NT2/D1 (cell line): ENCODE measurements at regions not wholly inside any gene's neighbourhood (a gene's known extent, or its start where the extent isn't known, plus 50 kb on each side); places are given as distances from the start of the nearest gene placed in this dataset.

ENCODE experiments used
- DNase-seq: peaks from one replicate; pipeline ENCODE4 v3.0.0-alpha.2; 2011; ENCODE audit warnings: low read depth, low spot score
- H3K27me3 ChIP-seq: 2 replicates; pipeline ENCODE4 v1.6.0; 2011; ENCODE audit warnings: mild to moderate bottlenecking; ENCODE audit not compliant: insufficient read length, insufficient read depth
- H3K36me3 ChIP-seq: 2 replicates; pipeline ENCODE4 v1.6.1; 2011; ENCODE audit warnings: mild to moderate bottlenecking, low read length, mixed read lengths; ENCODE audit not compliant: insufficient read depth, insufficient read length
- H3K4me1 ChIP-seq: 2 replicates; pipeline ENCODE4 v1.5.1; 2011; ENCODE audit not compliant: insufficient read depth, insufficient read length
- H3K4me3 ChIP-seq: 2 replicates; pipeline ENCODE4 v1.5.1; 2011; ENCODE audit warnings: low read depth; ENCODE audit not compliant: insufficient read length
- H3K9ac ChIP-seq: 2 replicates; pipeline ENCODE4 v1.6.0; 2011; ENCODE audit warnings: low read depth; ENCODE audit not compliant: insufficient read length
- H3K9me3 ChIP-seq: 2 replicates; pipeline ENCODE4 v1.5.1; 2011; ENCODE audit warnings: mild to moderate bottlenecking, low read length; ENCODE audit not compliant: insufficient read depth
- SUZ12 ChIP-seq: IDR thresholded peaks from 2 replicates; pipeline ENCODE4 v1.6.1; 2011; ENCODE audit not compliant: insufficient read length, insufficient read depth; ENCODE audit errors: extremely low read depth
- YY1 ChIP-seq: IDR thresholded peaks from 2 replicates; pipeline ENCODE4 v1.6.1; 2011; ENCODE audit not compliant: insufficient read length, insufficient read depth
- ZNF274 ChIP-seq: IDR thresholded peaks from 2 replicates; pipeline ENCODE4 v1.6.1; 2011; ENCODE audit warnings: mild to moderate bottlenecking, low read depth, low read length

- H3K4me3 ChIP-seq: no peak overlapping the region
- no peak overlapping the region for H3K9ac ChIP-seq
- H3K4me1 ChIP-seq: no peaks in the 10 kb centered on the region
- TF ChIP-seq YY1: no peak
- TF ChIP-seq SUZ12: no peak
- TF ChIP-seq ZNF274: no peak
- no peaks in the 10 kb centered on the region for H3K9me3 ChIP-seq
- no peaks in the 10 kb centered on the region for H3K27me3 ChIP-seq
- no peak for DNase-seq
- H3K36me3 ChIP-seq: no peaks in the 10 kb centered on the region
Observed at GRCh38 chr3:76436894-76437293, 603.0 kb upstream of the ROBO2 start.

GRCh38 chr3:76438971-76439370 is 600.9 kb upstream of the ROBO2 start:
- no peaks in the 10 kb centered on the region for H3K36me3 ChIP-seq
- peak; percentile 20 for DNase-seq
- H3K27me3 ChIP-seq: no peaks in the 10 kb centered on the region
- TF ChIP-seq YY1 (no peak), ZNF274 (no peak), SUZ12 (no peak)
- no peaks in the 10 kb centered on the region for H3K4me1 ChIP-seq
- no peaks in the 10 kb centered on the region; the same call in 1 of the 2 replicates for H3K9me3 ChIP-seq
- no peak overlapping the region for H3K4me3 ChIP-seq
- no peak overlapping the region for H3K9ac ChIP-seq

- Histone ChIP-seq H3K9me3 (no peaks in the 10 kb centered on the region; the same call in 1 of the 2 replicates), H3K4me3 (no peak overlapping the region), H3K9ac (no peak overlapping the region), H3K4me1 (no peaks in the 10 kb centered on the region), H3K36me3 (no peaks in the 10 kb centered on the region), H3K27me3 (no peaks in the 10 kb centered on the region)
- DNase-seq: no peak
- TF ChIP-seq SUZ12 (no peak), ZNF274 (no peak), YY1 (no peak)
Observed at GRCh38 chr3:76442374-76442915, 597.5 kb upstream of the ROBO2 start.

GRCh38 chr3:76456322-76456721 is 583.6 kb upstream of the ROBO2 start:
- H3K9ac ChIP-seq: no peak overlapping the region
- H3K4me1 ChIP-seq: no peaks in the 10 kb centered on the region
- TF ChIP-seq YY1: no peak
- no peak for TF ChIP-seq ZNF274
- TF ChIP-seq SUZ12: no peak
- H3K9me3 ChIP-seq: no peaks in the 10 kb centered on the region
- no peaks in the 10 kb centered on the region for H3K36me3 ChIP-seq
- DNase-seq: no peak
- no peaks in the 10 kb centered on the region for H3K27me3 ChIP-seq
- H3K4me3 ChIP-seq: no peak overlapping the region

DNA sequence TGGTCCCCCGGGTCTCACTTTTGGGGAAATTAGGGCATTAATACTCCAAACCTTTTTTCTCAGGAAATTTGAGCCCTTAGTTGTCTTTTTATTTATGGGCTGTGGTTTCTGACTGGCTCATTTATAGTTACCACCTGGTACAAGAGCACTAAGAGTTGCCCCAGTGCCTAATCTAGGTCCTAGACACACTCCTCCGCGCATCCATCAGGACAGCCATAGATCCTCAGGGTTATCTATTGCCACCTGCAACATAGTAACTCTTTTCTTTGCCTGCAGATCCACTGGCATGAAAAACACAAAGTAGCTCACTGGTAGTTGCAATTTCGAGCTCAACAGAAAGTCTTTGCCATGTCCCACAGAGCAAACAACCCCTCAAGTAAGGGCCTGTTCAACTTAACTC is 576.4 kb upstream of the ROBO2 start:
- TF ChIP-seq SUZ12: no peak
- no peak for TF ChIP-seq ZNF274
- no peak for TF ChIP-seq YY1
- Histone ChIP-seq H3K4me1 (no peaks in the 10 kb centered on the region), H3K9ac (no peak overlapping the region), H3K4me3 (no peak overlapping the region), H3K27me3 (no peaks in the 10 kb centered on the region), H3K36me3 (no peaks in the 10 kb centered on the region), H3K9me3 (no peaks in the 10 kb centered on the region)
- no peak for DNase-seq

DNA sequence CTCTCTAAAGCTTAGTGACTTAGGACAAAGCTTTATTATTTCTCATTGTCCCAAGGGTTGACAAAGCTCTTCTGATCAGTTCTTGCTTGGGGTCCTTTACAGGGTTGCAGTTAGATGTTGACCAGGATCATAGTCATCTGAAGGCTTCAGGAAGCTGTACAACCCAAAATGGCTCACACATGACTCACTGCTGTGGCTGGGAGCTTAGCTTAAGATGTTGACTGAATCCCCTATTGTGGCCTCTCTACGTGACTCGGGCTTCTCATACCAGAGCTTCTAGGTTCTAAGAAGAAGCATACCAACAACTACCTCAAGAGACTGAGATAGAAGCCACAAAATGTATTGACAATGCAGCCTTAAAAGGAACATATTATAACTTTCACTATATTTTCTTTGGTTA is 569.6 kb upstream of the ROBO2 start:
- peaks cover 7% of the 10 kb centered on the region; the same call in 1 of the 2 replicates for H3K9me3 ChIP-seq
- TF ChIP-seq ZNF274 (no peak), YY1 (no peak), SUZ12 (no peak)
- H3K27me3 ChIP-seq: no peaks in the 10 kb centered on the region
- no peaks in the 10 kb centered on the region for H3K36me3 ChIP-seq
- H3K4me3 ChIP-seq: no peak overlapping the region
- H3K9ac ChIP-seq: no peak overlapping the region
- H3K4me1 ChIP-seq: no peaks in the 10 kb centered on the region
- DNase-seq: no peak

- no peak for TF ChIP-seq ZNF274
- no peak for TF ChIP-seq SUZ12
- TF ChIP-seq YY1: no peak
- no peaks in the 10 kb centered on the region for H3K4me1 ChIP-seq
- no peak overlapping the region for H3K4me3 ChIP-seq
- H3K27me3 ChIP-seq: no peaks in the 10 kb centered on the region
- H3K36me3 ChIP-seq: no peaks in the 10 kb centered on the region
- DNase-seq: no peak
- peaks cover 7% of the 10 kb centered on the region; the same call in 1 of the 2 replicates for H3K9me3 ChIP-seq
- H3K9ac ChIP-seq: no peak overlapping the region
Observed at GRCh38 chr3:76474632-76475031, 565.3 kb upstream of the ROBO2 start.
